NB4 (cell line): ENCODE measurements at regions not wholly inside any gene's neighbourhood (a gene's known extent, or its start where the extent isn't known, plus 50 kb on each side); places are given as distances from the start of the nearest gene placed in this dataset.

Experiments used
- DNase-seq: peaks from one replicate; pipeline ENCODE4 v3.0.0; 2010; ENCODE audit warnings: low read depth
- H3K4me3 ChIP-seq: one replicate; pipeline ENCODE4 v1.5.1; 2011; ENCODE audit warnings: mild to moderate bottlenecking, low read depth, low read length, moderate library complexity
- MYC ChIP-seq: IDR thresholded peaks from 2 replicates; pipeline ENCODE4 v1.6.1; 2011; ENCODE audit warnings: low read depth, low read length
- POLR2A ChIP-seq: IDR thresholded peaks from 2 replicates; pipeline ENCODE4 v1.6.1; 2011; ENCODE audit warnings: mild to moderate bottlenecking; ENCODE audit not compliant: insufficient read length; ENCODE audit errors: extremely low read depth
- TF ChIP-seq, protein P1 (sequence below): IDR thresholded peaks from one replicate; pipeline ENCODE4 v1.5.1; 2012; ENCODE audit warnings: low read depth, low read length
- TF ChIP-seq, protein P2 (sequence below): IDR thresholded peaks from 2 replicates; pipeline ENCODE4 v1.6.1; 2011; ENCODE audit warnings: low read depth, low read length

DNA sequence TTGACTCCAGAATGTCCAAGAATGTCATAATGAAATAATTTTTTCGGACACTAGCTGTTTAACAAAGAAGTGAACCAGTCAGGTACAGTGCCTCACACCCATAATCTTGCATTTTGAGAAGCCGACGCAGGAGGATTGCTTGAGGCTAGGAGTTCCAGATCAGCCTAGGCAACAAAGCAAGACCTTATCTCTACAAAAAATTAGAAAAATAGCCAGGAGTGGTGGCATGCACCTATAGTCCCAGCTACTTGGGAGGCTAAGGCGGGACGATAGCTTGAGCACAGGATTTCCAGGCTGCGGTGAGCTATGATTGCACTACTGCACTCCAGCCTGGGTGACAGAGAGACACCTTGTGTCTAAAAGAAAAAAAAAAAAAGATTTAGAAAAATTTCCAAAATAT, 235.8 kb upstream of the FN1 start:
- no peak overlapping the region for H3K4me3 ChIP-seq
- DNase-seq, result no peak

DNA sequence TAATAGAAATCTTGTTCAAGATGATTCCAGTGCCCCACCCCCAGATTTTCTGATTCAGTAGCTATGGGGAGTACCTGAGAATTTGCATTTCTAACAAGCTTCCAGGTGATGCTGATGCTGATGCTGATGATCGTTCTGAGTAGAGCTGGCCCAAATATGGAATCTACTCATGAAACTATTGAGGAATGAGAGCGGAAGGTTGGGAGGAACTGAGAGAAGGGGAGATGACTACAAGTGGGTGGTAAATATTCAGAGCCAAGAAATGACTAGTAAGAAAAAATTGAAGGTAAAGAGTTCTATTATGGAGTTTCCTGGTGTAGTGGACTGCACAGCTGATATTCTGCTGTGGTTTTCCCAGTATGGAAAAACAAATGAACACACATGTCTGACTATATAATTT, 235.4 kb upstream of the FN1 start:
- no peak for DNase-seq
- no peak overlapping the region for H3K4me3 ChIP-seq
- TF ChIP-seq POLR2A (no peak), MYC (no peak)
- TF ChIP-seq, protein P1, sequence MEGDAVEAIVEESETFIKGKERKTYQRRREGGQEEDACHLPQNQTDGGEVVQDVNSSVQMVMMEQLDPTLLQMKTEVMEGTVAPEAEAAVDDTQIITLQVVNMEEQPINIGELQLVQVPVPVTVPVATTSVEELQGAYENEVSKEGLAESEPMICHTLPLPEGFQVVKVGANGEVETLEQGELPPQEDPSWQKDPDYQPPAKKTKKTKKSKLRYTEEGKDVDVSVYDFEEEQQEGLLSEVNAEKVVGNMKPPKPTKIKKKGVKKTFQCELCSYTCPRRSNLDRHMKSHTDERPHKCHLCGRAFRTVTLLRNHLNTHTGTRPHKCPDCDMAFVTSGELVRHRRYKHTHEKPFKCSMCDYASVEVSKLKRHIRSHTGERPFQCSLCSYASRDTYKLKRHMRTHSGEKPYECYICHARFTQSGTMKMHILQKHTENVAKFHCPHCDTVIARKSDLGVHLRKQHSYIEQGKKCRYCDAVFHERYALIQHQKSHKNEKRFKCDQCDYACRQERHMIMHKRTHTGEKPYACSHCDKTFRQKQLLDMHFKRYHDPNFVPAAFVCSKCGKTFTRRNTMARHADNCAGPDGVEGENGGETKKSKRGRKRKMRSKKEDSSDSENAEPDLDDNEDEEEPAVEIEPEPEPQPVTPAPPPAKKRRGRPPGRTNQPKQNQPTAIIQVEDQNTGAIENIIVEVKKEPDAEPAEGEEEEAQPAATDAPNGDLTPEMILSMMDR, result no peak
- TF ChIP-seq, protein P2, sequence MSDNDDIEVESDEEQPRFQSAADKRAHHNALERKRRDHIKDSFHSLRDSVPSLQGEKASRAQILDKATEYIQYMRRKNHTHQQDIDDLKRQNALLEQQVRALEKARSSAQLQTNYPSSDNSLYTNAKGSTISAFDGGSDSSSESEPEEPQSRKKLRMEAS, result no peak

More for the DNA sequence above, 235.8 kb upstream of the FN1 start:
- TF ChIP-seq, protein P1, result no peak
- TF ChIP-seq, protein P2, result no peak
- TF ChIP-seq MYC (no peak), POLR2A (no peak)

DNA sequence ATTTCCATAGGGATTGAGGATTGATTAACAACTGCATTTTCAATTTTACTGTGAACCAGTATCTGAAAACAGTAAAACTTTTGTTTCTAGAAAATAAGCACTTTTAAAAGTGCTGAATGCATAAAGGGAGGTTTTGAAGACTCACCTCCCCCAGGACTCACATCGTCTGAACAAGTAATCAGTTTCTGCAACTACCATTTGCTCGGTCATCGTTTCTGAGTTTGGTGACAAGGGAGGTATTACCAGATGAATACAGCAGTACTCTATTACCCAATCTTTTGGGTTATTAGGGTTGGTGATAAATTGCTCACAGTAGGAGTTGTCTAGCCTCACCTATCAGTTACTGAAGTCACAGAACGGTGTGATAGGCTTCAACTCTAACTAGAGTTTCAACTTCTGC, 234.5 kb upstream of the FN1 start:
- TF ChIP-seq, protein P2, result no peak
- TF ChIP-seq MYC, result no peak
- no peak for TF ChIP-seq POLR2A
- TF ChIP-seq, protein P1, result no peak
- no peak for DNase-seq
- H3K4me3 ChIP-seq, result no peak overlapping the region

DNA sequence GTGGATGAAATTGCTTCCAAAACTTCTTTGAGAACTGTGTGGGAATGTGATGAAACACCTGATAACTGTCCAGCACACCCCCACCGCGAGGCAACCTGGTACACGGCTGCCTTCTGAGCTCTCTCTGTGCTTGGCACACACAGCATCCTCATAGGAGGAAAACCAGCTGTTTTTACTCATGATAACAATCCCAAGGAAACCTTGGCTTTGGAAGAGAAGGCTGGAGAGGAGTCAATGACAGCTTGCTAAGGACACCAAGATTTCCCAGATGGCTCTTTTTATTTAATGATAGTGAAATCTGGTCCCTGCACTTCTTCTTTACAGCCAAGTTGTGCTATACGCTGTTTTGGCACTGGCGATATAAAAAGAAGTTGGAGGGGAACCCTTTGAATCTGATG, 232.5 kb upstream of the FN1 start:
- DNase-seq, result no peak
- TF ChIP-seq MYC (no peak), POLR2A (no peak)
- TF ChIP-seq, protein P1, result no peak
- TF ChIP-seq, protein P2, result no peak
- no peak overlapping the region for H3K4me3 ChIP-seq

DNA sequence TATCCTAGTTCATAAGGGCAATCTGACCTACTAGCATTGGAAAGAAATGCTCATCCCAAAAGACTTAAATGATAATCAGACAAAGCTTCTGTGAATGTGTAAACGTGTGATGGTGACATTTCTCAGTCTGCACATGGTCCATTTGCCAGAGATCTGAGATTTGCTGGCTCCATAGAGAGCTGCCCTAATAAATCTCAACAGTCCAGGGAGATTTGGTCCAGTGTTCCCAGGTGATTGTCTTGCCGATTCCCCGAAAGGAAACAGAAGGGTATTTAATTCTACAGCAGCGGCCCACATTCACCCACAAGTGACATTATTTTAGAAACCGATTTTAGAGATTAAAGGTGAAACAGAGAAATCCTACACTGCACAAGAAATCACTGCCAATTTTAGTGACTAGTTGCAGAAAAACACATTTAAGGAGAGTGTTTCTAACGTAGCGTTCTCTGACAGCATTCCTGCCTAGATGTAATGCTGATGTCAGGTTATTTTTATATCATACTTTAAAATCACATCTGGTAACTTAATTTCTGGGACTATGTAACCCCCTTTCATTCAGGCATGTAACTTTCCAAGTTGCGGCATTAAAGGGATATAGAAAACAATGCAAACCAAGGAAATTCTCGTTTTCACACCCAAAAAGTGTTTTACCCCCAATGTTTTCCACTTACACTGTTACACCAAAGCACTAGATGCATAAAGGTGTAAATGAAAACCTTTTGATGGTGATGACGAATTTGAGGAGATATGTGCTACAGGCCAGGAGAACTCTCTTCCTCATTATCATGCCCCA, 231.9 kb upstream of the FN1 start:
- no peak for DNase-seq
- TF ChIP-seq POLR2A, result no peak
- no peak overlapping the region for H3K4me3 ChIP-seq

DNA sequence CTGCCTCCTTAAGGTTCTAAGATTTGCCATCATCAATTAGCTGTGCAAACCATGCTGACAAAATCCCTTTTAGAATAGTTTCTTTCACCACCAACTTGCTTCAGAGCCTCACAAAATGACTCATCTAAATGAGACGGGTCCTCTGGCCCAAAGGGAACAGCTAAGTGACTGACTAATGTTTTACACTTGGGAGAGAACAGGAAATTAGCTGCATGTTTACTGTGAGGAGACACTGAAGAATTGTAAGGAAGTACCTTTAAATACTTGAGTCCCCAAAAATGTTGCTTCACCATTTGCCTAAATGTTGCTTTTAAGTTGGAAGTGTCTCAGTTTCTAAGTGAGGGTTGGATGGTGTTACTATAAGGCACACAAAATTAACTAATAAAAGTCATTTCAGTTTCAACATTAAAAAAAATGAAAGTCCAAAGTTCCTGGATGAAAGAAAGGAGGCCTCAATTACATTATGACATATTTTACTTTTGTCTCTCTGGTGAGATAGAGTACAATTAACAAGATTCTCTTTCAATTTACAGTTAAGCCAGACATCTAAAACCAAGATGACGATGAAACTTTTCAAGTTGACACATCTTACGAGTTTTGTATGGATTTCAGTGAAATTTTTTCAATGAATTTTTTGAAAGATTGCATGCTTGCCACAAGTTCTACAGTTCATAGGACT, 229.1 kb upstream of the FN1 start:
- no peak overlapping the region for H3K4me3 ChIP-seq
- DNase-seq, result peak; percentile 90
- TF ChIP-seq, protein P1, result no peak
- TF ChIP-seq, protein P2, result peak; percentile 34; the same call in 1 of the 2 replicates
- 0 out of 2 replicates have a peak, but pooled peaks have one; percentile 29 for TF ChIP-seq MYC
